GM12891 (cell line): ENCODE measurements at regions not wholly inside any gene's neighbourhood (a gene's known extent, or its start where the extent isn't known, plus 50 kb on each side); places are given as distances from the start of the nearest gene placed in this dataset.

Source experiments
- PAX5 ChIP-seq: IDR thresholded peaks from 2 replicates; pipeline ENCODE4 v1.6.1; 2011; ENCODE audit warnings: low read length, moderate library complexity, mild to moderate bottlenecking; ENCODE audit not compliant: insufficient read depth, severe bottlenecking
- POLR2A ChIP-seq: IDR thresholded peaks from 2 replicates; pipeline ENCODE4 v1.6.1; 2011; ENCODE audit warnings: low read depth, low read length, control low read depth
- POLR2AphosphoS5 ChIP-seq: IDR thresholded peaks from 2 replicates; pipeline ENCODE4 v1.6.1; 2011; ENCODE audit warnings: low read depth, low read length, control low read depth
- POU2F2 ChIP-seq: IDR thresholded peaks from 2 replicates; pipeline ENCODE4 v1.6.1; 2011; ENCODE audit warnings: low read depth, mild to moderate bottlenecking, control low read depth, low read length, moderate library complexity
- TAF1 ChIP-seq: IDR thresholded peaks from 2 replicates; pipeline ENCODE4 v1.6.1; 2011; ENCODE audit warnings: low read depth, low read length, control low read depth

GRCh38 chr13:89831157-89831556 is 1516.3 kb upstream of the MIR17HG start:
- TF ChIP-seq POLR2A (no peak), PAX5 (no peak), POLR2AphosphoS5 (no peak), POU2F2 (no peak), TAF1 (no peak)
